Epithelial cell of esophagus (primary cell): ENCODE measurements at regions not wholly inside any gene's neighbourhood (a gene's known extent, or its start where the extent isn't known, plus 50 kb on each side); places are given as distances from the start of the nearest gene placed in this dataset.
A peak's percentile ranks its signal among the peaks of the same experiment; 100 is the strongest.

Source experiments
- DNase-seq: peaks from one replicate; pipeline ENCODE4 v3.0.0; 2010; ENCODE audit warnings: low read depth
- H3K4me3 ChIP-seq: 2 replicates; pipeline ENCODE4 v1.5.1; 2011; ENCODE audit warnings: mild to moderate bottlenecking, low read length, control low read depth
- CTCF ChIP-seq: IDR thresholded peaks from 2 replicates; pipeline ENCODE4 v1.5.1; 2011; ENCODE audit warnings: low read depth, mild to moderate bottlenecking, low read length, control low read depth, inconsistent platforms; ENCODE audit not compliant: insufficient read depth; ENCODE audit errors: missing control alignments

- TF ChIP-seq CTCF: no peak
- no peak overlapping the region for H3K4me3 ChIP-seq
- DNase-seq: no peak
Measured at GRCh38 chr1:81135524-81135923, 665.2 kb upstream of the ADGRL2 start.

- no peak for TF ChIP-seq CTCF
- no peak overlapping the region for H3K4me3 ChIP-seq
- DNase-seq: no peak
Measured at GRCh38 chr1:81129776-81130175, 671.0 kb upstream of the ADGRL2 start.

GRCh38 chr1:81129366-81129765 lies 671.4 kb upstream of the ADGRL2 start:
- no peak for TF ChIP-seq CTCF
- H3K4me3 ChIP-seq: no peak overlapping the region
- no peak for DNase-seq

- no peak for DNase-seq
- TF ChIP-seq CTCF: no peak
- H3K4me3 ChIP-seq: no peak overlapping the region
Measured at GRCh38 chr1:81128079-81128478, 672.7 kb upstream of the ADGRL2 start.

GRCh38 chr1:81126989-81127581 lies 673.6 kb upstream of the ADGRL2 start:
- H3K4me3 ChIP-seq: no peak overlapping the region
- TF ChIP-seq CTCF: no peak
- peak; percentile 10 for DNase-seq

- TF ChIP-seq CTCF: no peak
- no peak overlapping the region for H3K4me3 ChIP-seq
- no peak for DNase-seq
Measured at GRCh38 chr1:81125672-81126071, 675.1 kb upstream of the ADGRL2 start.

GRCh38 chr1:81121306-81121705 lies 679.4 kb upstream of the ADGRL2 start:
- no peak for DNase-seq
- H3K4me3 ChIP-seq: no peak overlapping the region
- TF ChIP-seq CTCF: no peak
